C4-2B (cell line): ENCODE measurements at regions not wholly inside any gene's neighbourhood (a gene's known extent, or its start where the extent isn't known, plus 50 kb on each side); places are given as distances from the start of the nearest gene placed in this dataset.

Experiments
- CTCF ChIP-seq: fragments of 450-650 bp; conservative IDR thresholded peaks from 2 replicates; pipeline ENCODE4 v1.5.1; 2017; ENCODE audit warnings: mild to moderate bottlenecking
- ZFX ChIP-seq: fragments of 450-650 bp; IDR thresholded peaks from 2 replicates; pipeline ENCODE4 v1.6.1; 2017

DNA sequence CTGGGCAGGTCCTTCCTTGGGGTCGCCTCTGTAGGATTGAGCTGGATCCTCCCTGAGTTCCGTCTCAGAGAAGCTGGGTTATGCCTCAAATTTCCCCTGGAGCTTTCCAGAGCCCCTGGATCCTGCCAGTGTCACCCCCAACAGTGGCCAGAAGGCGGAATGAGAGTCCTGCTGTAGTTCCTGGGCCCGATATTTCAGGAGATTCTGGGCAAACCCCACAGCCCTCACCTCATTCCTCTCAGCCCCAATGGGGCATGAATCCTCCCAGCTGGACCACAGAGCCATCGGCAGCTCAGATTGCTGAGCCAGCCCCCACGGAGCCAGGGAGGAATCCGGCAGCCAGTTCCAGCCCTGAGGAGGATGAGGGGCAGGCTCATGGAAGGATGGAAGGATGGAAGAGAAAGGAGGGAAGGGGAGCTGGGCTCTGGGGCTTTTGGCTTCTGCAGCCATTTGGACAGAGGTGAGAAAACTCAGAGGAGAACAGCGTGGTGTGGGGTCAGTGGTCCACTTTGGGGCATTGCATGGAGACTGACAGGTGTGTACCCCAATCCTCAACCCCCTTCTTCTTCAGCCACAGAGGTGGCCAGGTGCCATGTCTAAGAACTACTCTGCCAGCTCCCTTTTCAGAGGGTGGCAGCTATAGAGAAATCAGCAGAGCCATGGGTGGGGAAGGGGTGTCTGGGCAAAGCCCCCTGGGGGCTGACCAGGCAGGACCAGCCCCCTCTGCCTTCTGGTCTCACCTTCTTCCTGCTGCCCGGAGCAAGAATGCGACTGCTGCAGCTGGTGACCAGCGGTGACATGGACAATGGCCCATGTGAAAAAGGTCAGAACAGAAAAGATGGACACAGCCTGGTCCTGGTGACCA lies 867.6 kb downstream of the TBC1D22A start:
- TF ChIP-seq CTCF (no peak), ZFX (no peak)
